ENCODE measurements at regions not wholly inside any gene's neighbourhood (a gene's known extent, or its start where the extent isn't known, plus 50 kb on each side); places are given as distances from the start of the nearest gene placed in this dataset.

DNA sequence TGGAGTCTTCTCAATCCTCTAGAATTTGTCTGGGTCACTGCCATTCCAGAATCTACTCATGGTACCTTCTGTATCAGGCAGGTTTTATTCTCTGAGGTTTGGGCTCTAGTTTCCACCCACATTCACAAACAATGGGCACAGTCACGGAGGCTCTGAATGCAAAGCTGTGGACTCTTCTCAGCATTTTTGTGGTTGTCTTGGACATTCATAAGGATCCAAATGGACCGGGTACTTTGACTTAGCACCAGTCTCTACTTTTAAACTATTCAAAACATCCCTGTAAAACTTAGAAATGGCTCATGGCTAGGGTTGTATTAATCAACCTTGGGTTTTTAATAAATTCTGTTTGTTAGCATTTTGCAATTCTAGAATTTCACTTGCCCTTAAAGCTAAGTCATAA is 277.9 kb upstream of the THBS1 start:
- TF ChIP-seq POLR2AphosphoS5 (IDR thresholded peaks at IDR 0.05; ENCODE audit: low read depth, low read length) (no peak), POLR2A (IDR thresholded peaks at IDR 0.05; ENCODE audit: control extremely low read depth in 1 of 2, low read depth in 2 of 2, low read length in 2 of 2) (no peak), EGR1 (IDR thresholded peaks at IDR 0.05; ENCODE audit: borderline replicate concordance, low read depth, low read length) (no peak), CHD1 (IDR thresholded peaks at IDR 0.05; ENCODE audit: low read depth, low read length) (no peak), CTCF (IDR thresholded peaks at IDR 0.05; ENCODE audit: control extremely low read depth in 1 of 3, insufficient read depth in 1 of 3, low read depth in 1 of 3, low read length in 3 of 3) (no peak), GABPA (IDR thresholded peaks at IDR 0.05; ENCODE audit: borderline replicate concordance, insufficient read depth, low read length) (no peak), YY1 (IDR thresholded peaks at IDR 0.05; ENCODE audit: low read depth, low read length) (no peak), EZH2 (IDR thresholded peaks at IDR 0.05; ENCODE audit: low read depth, low read length, severe bottlenecking) (no peak), BRCA1 (IDR thresholded peaks at IDR 0.05; ENCODE audit: low read depth, low read length) (no peak), HDAC6 (IDR thresholded peaks at IDR 0.05; ENCODE audit: low read depth, low read length) (no peak)
